Hepatic stellate cell (primary cell): ENCODE measurements at regions not wholly inside any gene's neighbourhood (a gene's known extent, or its start where the extent isn't known, plus 50 kb on each side); places are given as distances from the start of the nearest gene placed in this dataset.
"Not testable (repeated sequence)": the region's sequence is repeated elsewhere in the genome, so short reads cannot be mapped to it uniquely, and the experiment has no call there.

Source experiments
- DNase-seq: peaks from one replicate; pipeline ENCODE4 v3.0.0; 2011; ENCODE audit warnings: low spot score

DNA sequence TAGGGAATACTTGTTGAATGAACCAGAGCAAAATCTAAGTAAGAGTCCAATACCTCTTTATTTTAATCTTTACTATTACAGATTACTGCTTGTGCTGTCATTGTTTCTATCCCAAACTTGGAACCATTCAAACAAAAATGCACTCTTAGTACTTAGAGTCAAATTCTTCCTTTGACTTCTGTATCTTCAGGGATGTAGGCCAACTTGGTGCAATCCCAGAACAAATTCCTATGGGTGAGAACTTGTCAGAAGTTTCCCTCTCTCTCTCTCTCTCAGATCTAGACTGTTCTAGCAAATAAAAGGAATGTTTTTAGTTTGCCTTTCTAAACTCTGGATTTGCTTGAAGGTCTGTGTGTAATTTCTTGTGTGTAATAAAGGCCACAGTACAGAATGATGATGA is 329.0 kb upstream of the TMTC4 start:
- DNase-seq = no peak

GRCh38 chr13:100989392-100989791 is 314.8 kb upstream of the TMTC4 start:
- DNase-seq = no peak

- no peak for DNase-seq
Observed at GRCh38 chr13:100988921-100989320, 314.3 kb upstream of the TMTC4 start.

- DNase-seq = peak; percentile 4
Observed at GRCh38 chr13:100987948-100988347, 313.4 kb upstream of the TMTC4 start.

GRCh38 chr13:100986571-100986970 is 312.0 kb upstream of the TMTC4 start:
- DNase-seq = no peak

DNA sequence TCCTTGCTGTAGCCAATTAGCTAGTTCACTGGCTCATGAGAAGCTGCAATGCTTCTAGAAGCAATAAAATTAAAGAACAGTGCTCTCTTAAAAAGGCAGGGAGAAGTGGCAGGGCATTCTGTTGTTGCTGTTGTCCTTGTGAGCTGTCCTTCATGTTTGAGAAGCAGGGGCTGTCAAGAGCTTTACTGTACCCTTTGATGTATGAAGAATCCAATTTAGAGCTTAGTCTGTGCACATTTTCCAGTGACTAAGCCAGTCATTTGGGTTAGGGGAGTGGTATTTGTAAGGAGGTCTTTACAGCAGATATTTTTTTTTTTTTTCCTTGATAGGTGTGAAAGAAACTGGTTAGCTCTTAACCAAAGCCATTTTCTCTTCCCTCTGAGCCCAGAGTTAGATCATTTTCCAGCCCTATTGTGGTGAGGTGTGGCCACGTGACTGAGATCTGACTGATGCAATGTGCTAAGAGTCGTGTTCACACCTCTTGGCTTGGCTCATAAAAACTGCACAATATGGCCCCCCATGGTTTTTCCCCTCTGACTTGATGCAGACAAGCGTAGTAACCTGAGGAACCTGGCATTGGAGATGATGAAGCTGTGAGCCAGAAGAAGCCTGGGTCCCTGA is 309.6 kb upstream of the TMTC4 start:
- no peak for DNase-seq

- DNase-seq = no peak
Observed at GRCh38 chr13:100983111-100983510, 308.5 kb upstream of the TMTC4 start.

- no peak for DNase-seq
Observed at GRCh38 chr13:100980171-100980570, 305.6 kb upstream of the TMTC4 start.

GRCh38 chr13:100977841-100978240 is 303.2 kb upstream of the TMTC4 start:
- DNase-seq = no peak

- no peak for DNase-seq
Observed at GRCh38 chr13:100976993-100977392, 302.4 kb upstream of the TMTC4 start.

DNA sequence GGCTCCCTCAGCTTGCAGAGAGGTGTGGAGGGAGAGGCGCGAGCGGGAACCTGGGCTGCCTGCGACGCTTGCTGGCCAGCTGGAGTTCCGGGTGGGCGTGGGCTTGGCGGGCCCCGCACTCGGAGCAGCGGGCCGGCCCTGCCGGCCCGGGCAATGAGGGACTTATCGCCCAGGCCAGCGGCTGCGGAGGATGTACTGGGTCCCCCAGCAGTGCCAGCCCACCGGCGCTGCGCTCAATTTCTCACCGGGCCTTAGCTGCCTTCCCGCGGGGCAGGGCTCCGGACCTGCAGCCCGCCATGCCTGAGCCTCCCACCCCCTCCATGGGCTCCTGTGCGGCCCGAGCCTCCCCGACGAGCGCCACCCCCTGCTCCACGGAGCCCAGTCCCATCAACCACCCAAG is 301.1 kb upstream of the TMTC4 start:
- not testable (repeated sequence) for DNase-seq

DNA sequence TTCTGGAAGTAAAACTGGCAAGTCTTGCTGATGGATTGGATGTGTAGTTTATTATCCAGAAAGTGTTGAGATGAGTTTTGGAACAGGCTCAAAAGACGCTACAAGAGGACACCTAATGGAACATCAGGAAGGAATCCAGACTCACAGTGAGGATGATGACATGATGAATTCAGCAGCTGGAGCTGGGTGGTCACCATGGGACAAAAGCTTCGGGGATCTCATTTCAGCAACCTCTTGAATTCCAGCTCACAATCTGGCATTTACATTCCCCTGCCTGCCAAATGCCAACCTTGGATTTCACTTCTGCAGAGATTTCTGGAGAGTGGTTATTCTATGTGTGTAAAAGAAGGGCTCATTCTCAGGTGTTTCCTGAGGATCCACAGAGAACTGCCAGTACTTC is 288.0 kb upstream of the TMTC4 start:
- DNase-seq = no peak

GRCh38 chr13:100961186-100961585 is 286.6 kb upstream of the TMTC4 start:
- DNase-seq = no peak

DNA sequence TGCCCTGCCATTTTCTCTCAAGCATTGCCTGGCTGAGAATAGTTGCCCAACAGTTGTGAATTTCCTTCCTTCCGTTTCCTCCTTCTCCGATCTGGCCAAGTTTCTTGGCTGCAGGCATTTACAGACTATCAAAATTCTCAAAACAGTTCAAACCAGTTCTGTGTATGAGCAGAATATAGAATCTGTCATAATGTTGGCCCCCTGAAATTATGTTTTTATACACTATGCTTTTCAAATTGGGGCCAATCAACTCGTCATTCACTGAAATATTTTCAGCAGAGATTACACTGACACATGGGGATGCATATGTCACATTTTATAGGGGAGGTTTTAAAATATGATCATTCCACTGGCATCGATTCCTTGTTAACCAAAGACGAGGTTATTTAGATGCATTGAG is 284.2 kb upstream of the TMTC4 start:
- DNase-seq = no peak

- no peak for DNase-seq
Observed at GRCh38 chr13:100957741-100958140, 283.1 kb upstream of the TMTC4 start.

DNA sequence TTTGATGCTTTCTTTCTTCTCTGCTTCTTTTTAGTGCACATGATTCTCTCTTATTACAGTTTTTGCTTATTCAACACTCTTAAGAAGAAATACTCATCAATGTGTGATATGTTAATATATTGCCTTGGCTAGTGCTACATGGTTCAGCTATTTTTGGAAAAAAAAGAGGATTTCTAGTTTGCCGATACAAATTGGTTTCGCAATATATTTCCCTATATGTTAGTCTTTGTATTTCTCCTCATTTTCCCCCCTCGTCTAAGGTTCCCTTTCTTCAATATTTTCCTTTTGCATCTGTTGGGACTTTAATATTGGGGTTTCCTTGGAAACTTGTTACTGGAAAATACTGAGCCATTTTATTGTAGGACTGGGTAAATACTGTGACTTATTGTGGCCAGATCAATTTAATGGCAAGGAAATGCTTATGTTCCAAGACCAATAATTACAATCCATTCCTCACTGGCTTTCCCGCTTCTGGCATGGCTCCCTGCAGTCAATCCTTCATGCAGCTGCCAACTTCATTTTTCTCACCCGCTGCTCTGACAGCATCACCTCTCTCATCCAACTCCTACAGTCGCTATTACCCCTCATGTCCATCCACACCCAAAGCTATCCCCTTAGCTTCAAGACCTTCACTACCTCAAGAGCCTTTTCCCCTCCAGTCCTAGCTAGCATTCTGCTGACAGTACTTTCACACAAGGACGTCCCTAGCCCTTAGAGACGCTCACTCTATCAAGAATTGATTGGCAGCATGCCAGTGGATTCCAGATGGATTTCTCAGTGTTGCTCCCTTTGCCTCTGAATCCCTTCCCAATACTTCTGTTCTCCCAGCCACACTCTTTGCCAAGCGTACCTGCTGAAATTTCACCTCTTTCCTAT is 280.1 kb upstream of the TMTC4 start:
- DNase-seq = no peak

- no peak for DNase-seq
Observed at GRCh38 chr13:100951016-100951415, 276.4 kb upstream of the TMTC4 start.

- not testable (repeated sequence) for DNase-seq
Observed at GRCh38 chr13:100948937-100949336, 274.3 kb upstream of the TMTC4 start.

DNA sequence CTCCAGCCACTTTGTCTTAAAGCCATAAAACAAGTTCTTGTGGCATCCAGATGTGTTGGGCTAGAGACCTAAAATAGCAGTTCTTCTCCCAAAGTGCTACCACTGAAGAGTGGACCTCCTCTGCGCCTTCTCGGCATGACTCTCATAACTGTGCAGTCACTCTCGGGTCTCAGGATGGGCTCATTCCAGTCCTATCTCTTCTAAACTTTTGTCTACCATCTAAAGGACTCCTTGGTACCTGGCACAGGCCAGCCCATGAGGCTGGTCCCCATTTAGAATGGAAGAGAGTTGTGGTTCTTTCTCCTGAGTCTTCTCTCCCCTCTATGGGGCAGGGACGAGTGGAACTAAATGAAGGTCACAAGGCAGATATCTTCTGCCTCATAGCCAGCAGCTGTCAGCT is 272.0 kb upstream of the TMTC4 start:
- DNase-seq = no peak

- no peak for DNase-seq
Observed at GRCh38 chr13:100944791-100945345, 270.3 kb upstream of the TMTC4 start.

- no peak for DNase-seq
Observed at GRCh38 chr13:100942742-100943141, 268.1 kb upstream of the TMTC4 start.

DNA sequence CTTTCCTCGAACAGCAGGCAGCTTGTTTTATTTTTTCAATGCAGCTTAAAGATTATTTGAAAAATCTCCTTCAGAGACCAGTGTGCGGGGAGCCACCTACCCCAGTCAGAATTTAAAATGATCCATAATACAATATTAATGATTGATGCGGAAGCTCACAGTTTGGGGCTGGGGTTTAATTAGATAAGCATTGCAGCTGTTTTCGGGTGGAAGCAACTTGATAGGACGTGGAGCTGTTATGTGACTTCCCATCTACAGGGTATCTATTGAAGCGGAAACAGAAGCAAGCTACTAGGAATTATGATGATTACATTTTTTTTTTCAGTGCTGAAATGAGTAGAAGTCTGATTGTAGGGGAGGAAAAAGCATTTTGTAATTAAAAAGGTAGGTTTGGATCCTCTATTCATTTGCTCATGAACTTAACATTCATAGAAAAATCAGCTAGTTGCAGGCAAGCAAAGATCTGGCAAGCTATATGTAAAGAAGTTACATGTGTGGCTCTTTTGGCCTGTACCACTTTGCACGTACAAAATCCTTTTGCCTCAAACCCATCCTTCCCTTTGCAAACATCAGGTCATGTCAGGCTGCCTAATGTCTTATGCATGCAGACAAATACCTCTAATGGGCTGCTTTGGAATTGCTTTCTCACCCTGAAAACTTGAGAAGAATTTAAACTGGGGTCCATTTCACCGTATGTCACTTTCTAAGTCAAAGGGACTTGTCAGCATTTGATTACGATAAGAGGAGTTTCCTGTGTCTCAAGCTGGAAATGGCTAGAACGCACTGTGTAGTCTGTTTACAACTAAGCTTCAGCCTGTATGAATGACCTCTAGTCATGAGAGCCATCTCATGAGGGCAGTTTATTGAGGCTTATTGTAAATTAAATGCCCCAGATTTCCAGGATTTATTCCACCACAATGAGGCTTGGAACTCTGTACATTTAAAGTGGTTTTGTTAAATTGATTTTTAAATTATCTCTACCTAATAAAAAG is 267.1 kb upstream of the TMTC4 start:
- no peak for DNase-seq
